CD8-positive, alpha-beta memory T cell (primary cell): ENCODE measurements at regions not wholly inside any gene's neighbourhood (a gene's known extent, or its start where the extent isn't known, plus 50 kb on each side); places are given as distances from the start of the nearest gene placed in this dataset.

Experiments
- CTCF ChIA-PET: fragments of 350-600 bp; sonication (Branson Sonifier 250); formaldehyde crosslinking; loops from one replicate; lab custom pipeline; 2021; ENCODE audit warnings: antibody characterized with exemption; lab: Charles Lee
- POLR2A ChIA-PET: fragments of 350-600 bp; sonication (Branson Sonifier 250); formaldehyde crosslinking; loops from one replicate; lab custom pipeline; 2021; ENCODE audit warnings: antibody characterized with exemption; lab: Charles Lee
- DNase-seq, 5 donors: peaks; one replicate each; pipeline versions ENCODE4 v3.0.0 to v3.0.0-alpha.2; 2020 to 2022; ENCODE audit warnings: mixed read lengths in 1 of 5
- H3K27ac ChIP-seq: one replicate; pipeline ENCODE4 v1.7.0; 2013; ENCODE audit warnings: low read depth, mild to moderate bottlenecking, low read length, moderate library complexity
- H3K27me3 ChIP-seq: 2 replicates; pipeline ENCODE4 v1.7.0; 2013; ENCODE audit warnings: low read length, mild to moderate bottlenecking; ENCODE audit not compliant: insufficient read depth, poor library complexity, severe bottlenecking
- H3K36me3 ChIP-seq: 2 replicates; pipeline ENCODE4 v1.7.0; 2013; ENCODE audit warnings: mild to moderate bottlenecking, low read length, moderate library complexity; ENCODE audit not compliant: insufficient read depth
- H3K4me1 ChIP-seq: 2 replicates; pipeline ENCODE4 v1.7.0; 2013; ENCODE audit warnings: mild to moderate bottlenecking, low read length, moderate library complexity; ENCODE audit not compliant: insufficient read depth
- H3K4me3 ChIP-seq: 2 replicates; pipeline ENCODE4 v1.7.0; 2013; ENCODE audit warnings: mild to moderate bottlenecking, low read length
- H3K9me3 ChIP-seq: 2 replicates; pipeline ENCODE4 v1.7.0; 2013; ENCODE audit warnings: mild to moderate bottlenecking, low read length
- H3K27ac Mint-ChIP-seq, 8 donors: one replicate each; pipeline ENCODE4 v1.8.0; 2020 to 2021; ENCODE audit warnings: mixed read lengths in 8 of 8, mild to moderate bottlenecking in 6 of 8, inconsistent platforms in 3 of 8, moderate library complexity in 3 of 8
- H3K27me3 Mint-ChIP-seq, 2 donors: one replicate each; pipeline ENCODE4 v1.8.0; 2020 to 2021; ENCODE audit warnings: mixed read lengths in 2 of 2, mild to moderate bottlenecking in 1 of 2, moderate library complexity in 1 of 2
- H3K36me3 Mint-ChIP-seq, 3 donors: one replicate each; pipeline ENCODE4 v1.8.0; 2020 to 2021; ENCODE audit warnings: mixed read lengths in 3 of 3, inconsistent platforms in 1 of 3, mild to moderate bottlenecking in 1 of 3
- H3K4me1 Mint-ChIP-seq, 3 donors: one replicate each; pipeline ENCODE4 v1.8.0; 2020 to 2021; ENCODE audit warnings: mixed read lengths in 3 of 3, inconsistent platforms in 1 of 3, mild to moderate bottlenecking in 1 of 3
- H3K4me3 Mint-ChIP-seq, 7 donors: one replicate each; pipeline ENCODE4 v1.8.0; 2020 to 2021; ENCODE audit warnings: mixed read lengths in 7 of 7, mild to moderate bottlenecking in 6 of 7, moderate library complexity in 4 of 7, inconsistent platforms in 2 of 7
- H3K9me3 Mint-ChIP-seq, 5 donors: one replicate each; pipeline ENCODE4 v1.8.0; 2020 to 2022; ENCODE audit warnings: mixed read lengths in 5 of 5, mild to moderate bottlenecking in 3 of 5, moderate library complexity in 2 of 5, inconsistent platforms in 1 of 5

- H3K4me1 ChIP-seq = peaks cover 14% of the 10 kb centered on the region
- peaks cover 0 to 2% (median 0%) of the 10 kb centered on the region in 5 donors for H3K9me3 Mint-ChIP-seq
- H3K27me3 ChIP-seq = no peaks in the 10 kb centered on the region
- H3K9me3 ChIP-seq = no peaks in the 10 kb centered on the region
- peaks cover 2 to 8% (median 4%) of the 10 kb centered on the region in 3 donors for H3K4me1 Mint-ChIP-seq
- CTCF ChIA-PET = no interaction called here
- POLR2A ChIA-PET = no interaction called here
- H3K4me3 Mint-ChIP-seq = no peak overlapping the region
- H3K36me3 ChIP-seq = no peaks in the 10 kb centered on the region
- no peak overlapping the region for H3K4me3 ChIP-seq
- peak overlapping the region in 1 of 8 donors; percentile 18 for H3K27ac Mint-ChIP-seq
- H3K36me3 Mint-ChIP-seq = peaks cover 2 to 13% (median 8%) of the 10 kb centered on the region in 3 donors
- H3K27ac ChIP-seq = no peak overlapping the region
- no peaks in the 10 kb centered on the region for H3K27me3 Mint-ChIP-seq
- no peak for DNase-seq
Measured at GRCh38 chr1:239711768-239712167, 325.4 kb downstream of the CHRM3 start.

- DNase-seq = no peak
- ChIA-PET POLR2A (no interaction called here), CTCF (no interaction called here)
- Histone ChIP-seq H3K9me3 (no peaks in the 10 kb centered on the region), H3K27me3 (no peaks in the 10 kb centered on the region), H3K27ac (no peak overlapping the region), H3K4me1 (peaks cover 41% of the 10 kb centered on the region), H3K36me3 (no peaks in the 10 kb centered on the region), H3K4me3 (peak overlapping the region; percentile 83)
- H3K36me3 Mint-ChIP-seq = peaks cover 2 to 12% (median 4%) of the 10 kb centered on the region in 3 donors
- peak overlapping the region; percentile 5 to 94 (median 88) for H3K27ac Mint-ChIP-seq
- no peaks in the 10 kb centered on the region for H3K27me3 Mint-ChIP-seq
- peaks cover 0 to 2% (median 0%) of the 10 kb centered on the region in 5 donors for H3K9me3 Mint-ChIP-seq
- peaks cover 19 to 44% (median 19%) of the 10 kb centered on the region in 3 donors for H3K4me1 Mint-ChIP-seq
- peak overlapping the region; percentile 92 to 97 (median 96) for H3K4me3 Mint-ChIP-seq
Measured at GRCh38 chr1:239717097-239717917, 330.9 kb downstream of the CHRM3 start.

GRCh38 chr1:239717918-239718184 lies 331.5 kb downstream of the CHRM3 start:
- Mint-ChIP-seq H3K9me3 (peaks cover 0 to 2% (median 0%) of the 10 kb centered on the region in 5 donors), H3K4me3 (peak overlapping the region; percentile 92 to 97 (median 96)), H3K36me3 (peaks cover 2 to 10% (median 4%) of the 10 kb centered on the region in 3 donors), H3K27ac (peak overlapping the region; percentile 6 to 97 (median 92)), H3K27me3 (no peaks in the 10 kb centered on the region), H3K4me1 (peaks cover 21 to 46% (median 21%) of the 10 kb centered on the region in 3 donors)
- Histone ChIP-seq H3K9me3 (no peaks in the 10 kb centered on the region), H3K27me3 (no peaks in the 10 kb centered on the region), H3K4me3 (peak overlapping the region; percentile 83), H3K36me3 (no peaks in the 10 kb centered on the region), H3K4me1 (peaks cover 46% of the 10 kb centered on the region), H3K27ac (no peak overlapping the region)
- no peak for DNase-seq
- CTCF ChIA-PET = no interaction called here
- POLR2A ChIA-PET = no interaction called here

- ChIA-PET CTCF (interaction anchor here (0.8 to 1.2 kb wide), 2 partner anchors 10 to 12 kb away, joined by 3 to 4 read pairs; no protein-coding TSS in a partner anchor), POLR2A (no interaction called here)
- Histone ChIP-seq H3K4me3 (peak overlapping the region; percentile 83), H3K4me1 (peaks cover 51% of the 10 kb centered on the region), H3K27me3 (no peaks in the 10 kb centered on the region), H3K9me3 (no peaks in the 10 kb centered on the region), H3K27ac (peak overlapping the region; percentile 66), H3K36me3 (no peaks in the 10 kb centered on the region)
- H3K9me3 Mint-ChIP-seq = peaks cover 0 to 2% (median 0%) of the 10 kb centered on the region in 5 donors
- peak overlapping the region; percentile 75 to 97 (median 92) for H3K27ac Mint-ChIP-seq
- peak in 1 of 5 donors; percentile 14 for DNase-seq
- peak overlapping the region; percentile 92 to 97 (median 96) for H3K4me3 Mint-ChIP-seq
- no peaks in the 10 kb centered on the region for H3K27me3 Mint-ChIP-seq
- peaks cover 21 to 48% (median 27%) of the 10 kb centered on the region in 3 donors for H3K4me1 Mint-ChIP-seq
- H3K36me3 Mint-ChIP-seq = peaks cover 0 to 5% (median 4%) of the 10 kb centered on the region in 3 donors
Measured at GRCh38 chr1:239718571-239718970, 332.2 kb downstream of the CHRM3 start.

GRCh38 chr1:239718997-239719628 lies 332.7 kb downstream of the CHRM3 start:
- Mint-ChIP-seq H3K9me3 (peaks cover 0 to 2% (median 0%) of the 10 kb centered on the region in 5 donors), H3K4me3 (peak overlapping the region; percentile 92 to 97 (median 96)), H3K27me3 (no peaks in the 10 kb centered on the region), H3K36me3 (peaks cover 0 to 4% (median 2%) of the 10 kb centered on the region in 3 donors), H3K27ac (peak overlapping the region; percentile 79 to 97 (median 92)), H3K4me1 (peaks cover 22 to 48% (median 32%) of the 10 kb centered on the region in 3 donors)
- ChIA-PET CTCF (interaction anchor here (0.8 to 1.2 kb wide), 2 partner anchors 10 to 12 kb away, joined by 3 to 4 read pairs; no protein-coding TSS in a partner anchor), POLR2A (no interaction called here)
- H3K27me3 ChIP-seq = no peaks in the 10 kb centered on the region
- H3K4me1 ChIP-seq = peaks cover 56% of the 10 kb centered on the region
- no peaks in the 10 kb centered on the region for H3K9me3 ChIP-seq
- H3K4me3 ChIP-seq = peak overlapping the region; percentile 83
- DNase-seq = peak in 2 of 5 donors; percentile 13 to 38
- peak overlapping the region; percentile 66 for H3K27ac ChIP-seq
- H3K36me3 ChIP-seq = no peaks in the 10 kb centered on the region

GRCh38 chr1:239719642-239720258 lies 333.4 kb downstream of the CHRM3 start:
- Histone ChIP-seq H3K4me3 (peak overlapping the region; percentile 83), H3K36me3 (no peaks in the 10 kb centered on the region), H3K9me3 (no peaks in the 10 kb centered on the region), H3K27me3 (no peaks in the 10 kb centered on the region), H3K4me1 (peaks cover 62% of the 10 kb centered on the region), H3K27ac (peak overlapping the region; percentile 66)
- POLR2A ChIA-PET = interaction anchor here (1.0 kb wide), 1 partner anchor 11 kb away, joined by 4 read pairs; no protein-coding TSS in a partner anchor
- CTCF ChIA-PET = interaction anchor here (1.2 kb wide), 1 partner anchor 11 kb away, joined by 4 read pairs; no protein-coding TSS in a partner anchor
- Mint-ChIP-seq H3K4me3 (peak overlapping the region; percentile 92 to 97 (median 96)), H3K9me3 (peaks cover 0 to 2% (median 0%) of the 10 kb centered on the region in 5 donors), H3K36me3 (peaks cover 0 to 4% (median 2%) of the 10 kb centered on the region in 3 donors), H3K27ac (peak overlapping the region; percentile 79 to 97 (median 92)), H3K27me3 (no peaks in the 10 kb centered on the region), H3K4me1 (peaks cover 28 to 49% (median 39%) of the 10 kb centered on the region in 3 donors)
- peak; percentile 1 to 82 (median 61) for DNase-seq

GRCh38 chr1:239722035-239722434 lies 335.7 kb downstream of the CHRM3 start:
- Histone ChIP-seq H3K36me3 (no peaks in the 10 kb centered on the region), H3K9me3 (no peaks in the 10 kb centered on the region), H3K4me3 (peak overlapping the region; percentile 83), H3K27ac (no peak overlapping the region), H3K4me1 (peaks cover 51% of the 10 kb centered on the region), H3K27me3 (no peaks in the 10 kb centered on the region)
- H3K27me3 Mint-ChIP-seq = no peaks in the 10 kb centered on the region
- peak overlapping the region; percentile 53 to 97 (median 71) for H3K4me3 Mint-ChIP-seq
- ChIA-PET POLR2A (interaction anchor here (0.6 kb wide), 1 partner anchor 9 kb away, joined by 3 read pairs; no protein-coding TSS in a partner anchor), CTCF (no interaction called here)
- peaks cover 2 to 4% (median 2%) of the 10 kb centered on the region in 3 donors for H3K36me3 Mint-ChIP-seq
- DNase-seq = no peak
- peaks cover 32 to 46% (median 42%) of the 10 kb centered on the region in 3 donors for H3K4me1 Mint-ChIP-seq
- H3K27ac Mint-ChIP-seq = peak overlapping the region in 7 of 8 donors; percentile 77 to 97 (median 82)
- peaks cover 0 to 2% (median 0%) of the 10 kb centered on the region in 5 donors for H3K9me3 Mint-ChIP-seq
